ENCODE measurements at regions not wholly inside any gene's neighbourhood (a gene's known extent, or its start where the extent isn't known, plus 50 kb on each side); places are given as distances from the start of the nearest gene placed in this dataset.

DNA sequence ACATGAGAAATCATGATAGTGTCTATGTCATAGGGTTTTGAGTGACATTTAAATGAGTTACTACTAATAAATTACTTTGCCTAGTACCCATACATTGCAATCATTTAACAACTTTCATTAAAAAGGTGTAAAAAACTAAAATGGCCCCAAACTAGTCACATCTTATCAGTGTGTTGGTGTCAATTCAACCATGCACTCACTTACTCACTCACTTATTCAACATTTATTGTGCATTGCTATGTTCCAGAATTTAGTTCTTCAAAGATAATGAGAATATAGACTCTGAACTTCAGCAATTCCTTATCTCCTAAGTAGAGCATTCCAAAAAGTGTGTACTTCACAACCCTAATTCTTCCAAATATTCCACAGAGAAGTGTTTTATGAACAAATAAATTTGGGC is 965.7 kb downstream of the REEP3 start:
- in situ Hi-C loops (cut with MboI; ENCODE audit: low pct_unique_long_range_greater_than_20kb in 2 of 9, low sequenced_read_pairs in 9 of 9, unreplicated experiment in 9 of 9), result no loop called here
- no peak overlapping the region for H3K27ac ChIP-seq
- H3K4me3 ChIP-seq, result no peak overlapping the region
- ATAC-seq (replicated peaks in 6 of 8), result no peak
- H3K4me1 ChIP-seq (replicated peaks in 1 of 2), result peaks cover 0 to 12% of the 10 kb centered on the region in 2 donors

DNA sequence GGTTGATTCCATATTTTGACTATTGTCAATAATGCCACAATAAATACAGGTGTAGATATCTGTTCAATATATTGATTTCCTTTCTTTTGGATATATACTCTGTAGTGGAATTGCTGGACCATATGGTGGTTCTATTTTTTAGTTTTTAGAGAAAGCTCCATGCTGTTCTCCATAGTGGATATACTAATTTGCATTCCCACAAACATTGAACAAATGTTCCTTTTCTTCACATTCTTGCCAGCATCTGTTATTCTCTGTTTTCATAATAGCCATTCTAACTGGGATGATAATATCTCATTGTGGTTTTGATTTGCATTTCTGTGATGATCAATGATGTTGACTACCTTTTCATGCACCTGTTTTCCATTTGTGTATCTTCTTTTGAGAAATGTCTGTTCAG is 973.7 kb downstream of the REEP3 start:
- in situ Hi-C loops (cut with MboI; ENCODE audit: low pct_unique_long_range_greater_than_20kb in 2 of 9, low sequenced_read_pairs in 9 of 9, unreplicated experiment in 9 of 9), result no loop called here
- Histone ChIP-seq H3K4me3 (no peak overlapping the region), H3K27ac (no peak overlapping the region), H3K4me1 (replicated peaks in 1 of 2) (no peaks in the 10 kb centered on the region)
- no peak for ATAC-seq (replicated peaks in 6 of 8)

DNA sequence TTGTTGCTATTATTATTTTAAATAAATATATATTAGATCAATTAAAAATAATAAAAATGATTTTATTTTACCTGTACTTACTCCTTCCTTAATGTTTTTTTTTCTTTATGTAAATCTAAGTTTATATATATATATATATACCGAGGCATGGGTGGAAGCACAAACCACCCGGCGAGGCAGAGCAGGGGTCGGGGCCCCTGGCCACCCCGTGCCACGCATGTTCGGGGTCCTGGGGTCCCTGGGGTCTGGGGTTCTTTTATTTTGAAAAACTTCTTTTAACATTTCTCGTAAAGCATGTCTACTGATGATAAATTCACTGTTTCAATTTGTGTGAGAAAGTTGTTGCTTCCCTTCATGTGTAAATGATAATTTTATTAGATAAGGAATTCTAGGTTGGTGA is 976.1 kb downstream of the REEP3 start:
- H3K4me1 ChIP-seq (replicated peaks in 1 of 2), result peaks cover 0 to 4% of the 10 kb centered on the region in 2 donors
- no peak overlapping the region for H3K27ac ChIP-seq
- no peak for ATAC-seq (replicated peaks in 6 of 8)
- in situ Hi-C loops (cut with MboI; ENCODE audit: low pct_unique_long_range_greater_than_20kb in 2 of 9, low sequenced_read_pairs in 9 of 9, unreplicated experiment in 9 of 9), result no loop called here
- WGBS, 10 experiments, result 17 to 100% (median 83%) methylated on average over 1 to 8 of the region's 8 CpGs; no CpG with 5 or more reads in 1 of the 10 experiments
- no peak overlapping the region for H3K4me3 ChIP-seq

DNA sequence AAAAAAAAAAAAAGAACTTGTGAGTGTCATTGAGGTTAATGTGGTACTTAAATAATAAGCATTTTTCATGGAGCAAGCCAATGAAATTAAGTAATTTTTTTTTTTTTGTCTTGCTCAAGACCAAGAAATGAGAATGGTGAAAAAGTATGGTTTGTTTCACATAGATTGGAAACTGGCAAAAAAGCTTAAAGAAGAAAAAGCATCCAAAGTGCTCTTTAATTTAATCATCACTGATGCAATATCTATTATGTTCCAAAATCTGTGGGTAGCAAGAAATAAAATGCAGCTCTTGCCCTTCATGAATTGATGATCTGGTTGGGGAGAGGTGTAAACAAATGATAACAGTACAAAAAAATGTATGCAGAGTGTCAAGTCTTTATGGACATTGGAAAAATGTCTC is 980.6 kb downstream of the REEP3 start:
- peaks cover 0 to 4% of the 10 kb centered on the region in 2 donors for H3K4me1 ChIP-seq (replicated peaks in 1 of 2)
- in situ Hi-C loops (cut with MboI; ENCODE audit: low pct_unique_long_range_greater_than_20kb in 2 of 9, low sequenced_read_pairs in 9 of 9, unreplicated experiment in 9 of 9), result no loop called here
- no peak for ATAC-seq (replicated peaks in 6 of 8)
- no peak overlapping the region for H3K4me3 ChIP-seq
- no peak overlapping the region for H3K27ac ChIP-seq

DNA sequence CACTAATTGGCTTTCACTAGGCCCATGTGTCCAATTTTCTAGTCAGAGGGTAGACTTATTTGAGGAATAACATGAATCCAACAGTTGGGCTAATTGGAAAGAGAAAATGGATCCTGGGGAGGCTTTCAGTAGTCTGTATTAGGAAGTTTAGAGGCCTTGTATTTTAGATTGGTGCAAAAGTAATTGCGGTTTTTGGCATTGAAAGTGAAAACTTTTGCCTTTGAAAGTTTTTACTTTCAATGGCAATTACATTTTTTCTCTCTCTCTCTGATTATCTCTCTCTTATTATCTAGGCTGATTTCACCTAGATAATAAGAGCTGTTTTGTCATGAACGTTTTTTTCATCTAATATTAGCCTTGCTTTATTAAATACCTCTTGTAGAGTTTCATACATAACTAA is 981.7 kb downstream of the REEP3 start:
- WGBS, 10 experiments, result 0 to 92% (median 71%) methylated on average over 2 of the region's 2 CpGs; no CpG with 5 or more reads in 1 of the 10 experiments
- H3K27ac ChIP-seq, result no peak overlapping the region
- H3K4me1 ChIP-seq (replicated peaks in 1 of 2), result peaks cover 0 to 4% of the 10 kb centered on the region in 2 donors
- H3K4me3 ChIP-seq, result no peak overlapping the region
- no peak for ATAC-seq (replicated peaks in 6 of 8)
- in situ Hi-C loops (cut with MboI; ENCODE audit: low pct_unique_long_range_greater_than_20kb in 2 of 9, low sequenced_read_pairs in 9 of 9, unreplicated experiment in 9 of 9), result no loop called here

DNA sequence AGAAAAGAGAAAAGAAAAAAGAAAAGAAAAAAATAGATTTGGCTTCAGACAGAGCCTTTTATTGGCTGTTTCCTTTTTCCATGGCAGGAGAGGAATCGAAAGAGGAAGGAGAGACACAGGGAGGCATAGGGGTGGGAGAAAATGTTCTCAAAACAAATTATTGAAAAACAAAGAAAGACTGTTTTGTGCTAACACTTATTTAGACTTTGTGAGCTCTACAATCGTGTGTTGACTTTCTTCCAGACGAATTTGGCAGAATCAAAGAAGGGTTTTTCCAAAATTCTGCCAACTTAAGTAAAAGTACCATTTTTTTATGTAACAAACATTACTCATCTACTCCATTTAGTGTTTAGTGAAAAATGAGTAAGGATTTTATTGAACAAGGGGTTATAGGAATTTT is 982.2 kb downstream of the REEP3 start:
- WGBS, 10 experiments, result 8 to 100% (median 80%) methylated on average over 1 to 3 of the region's 3 CpGs
- Histone ChIP-seq H3K27ac (no peak overlapping the region), H3K4me1 (replicated peaks in 1 of 2) (peaks cover 0 to 4% of the 10 kb centered on the region in 2 donors), H3K4me3 (no peak overlapping the region)
- no peak for ATAC-seq (replicated peaks in 6 of 8)
- in situ Hi-C loops (cut with MboI; ENCODE audit: low pct_unique_long_range_greater_than_20kb in 2 of 9, low sequenced_read_pairs in 9 of 9, unreplicated experiment in 9 of 9), result no loop called here

DNA sequence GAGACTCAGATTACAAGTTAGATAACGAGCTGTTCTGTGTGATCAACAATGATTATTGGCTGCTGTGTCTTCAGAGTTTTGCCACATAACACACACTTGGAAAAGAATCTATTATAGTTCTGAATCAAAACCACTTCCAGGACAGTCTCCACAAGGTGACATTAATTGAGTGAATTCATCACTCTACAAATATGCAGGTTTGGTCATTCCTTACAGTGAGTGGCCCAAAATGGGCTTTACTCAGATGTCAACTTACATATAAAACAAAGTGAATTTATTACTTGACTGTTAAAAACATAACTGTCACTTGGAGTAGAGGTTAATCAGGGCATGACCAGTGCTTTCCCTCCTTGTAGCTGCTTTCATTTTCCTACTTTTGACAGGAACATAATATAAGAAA is 984.3 kb downstream of the REEP3 start:
- H3K4me1 ChIP-seq (replicated peaks in 1 of 2), result peaks cover 0 to 4% of the 10 kb centered on the region in 2 donors
- WGBS, 10 experiments, result 0 to 100% (median 80%) methylated on average over 1 of the region's 1 CpG; no CpG with 5 or more reads in 2 of the 10 experiments
- no peak overlapping the region for H3K4me3 ChIP-seq
- in situ Hi-C loops (cut with MboI; ENCODE audit: low pct_unique_long_range_greater_than_20kb in 2 of 9, low sequenced_read_pairs in 9 of 9, unreplicated experiment in 9 of 9), result no loop called here
- no peak for ATAC-seq (replicated peaks in 6 of 8)
- H3K27ac ChIP-seq, result no peak overlapping the region

DNA sequence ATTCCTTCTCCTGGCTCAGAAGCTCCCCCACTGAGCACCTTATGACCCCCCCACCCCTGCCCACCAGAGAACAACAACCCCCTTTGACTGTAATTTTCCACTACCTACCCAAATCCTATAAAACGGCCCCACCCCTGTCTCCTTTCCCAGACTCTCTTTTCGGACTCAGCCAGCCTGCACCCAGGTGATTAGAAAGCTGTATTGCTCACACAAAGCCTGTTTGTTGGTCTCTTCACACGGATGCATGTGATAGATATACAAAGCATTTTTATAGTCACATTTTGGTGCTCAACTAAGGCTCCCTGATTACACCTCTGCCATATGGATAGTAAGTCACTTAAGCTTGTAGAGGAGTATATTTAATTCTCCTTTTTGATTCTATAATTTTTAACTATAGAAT is 985.8 kb downstream of the REEP3 start:
- ATAC-seq (replicated peaks in 6 of 8), result no peak
- Histone ChIP-seq H3K4me1 (replicated peaks in 1 of 2) (no peaks in the 10 kb centered on the region), H3K27ac (no peak overlapping the region), H3K4me3 (no peak overlapping the region)
- WGBS, 10 experiments, result 0 to 90% (median 50%) methylated on average over 1 to 2 of the region's 3 CpGs; no CpG with 5 or more reads in 6 of the 10 experiments
- in situ Hi-C loops (cut with MboI; ENCODE audit: low pct_unique_long_range_greater_than_20kb in 2 of 9, low sequenced_read_pairs in 9 of 9, unreplicated experiment in 9 of 9), result no loop called here

DNA sequence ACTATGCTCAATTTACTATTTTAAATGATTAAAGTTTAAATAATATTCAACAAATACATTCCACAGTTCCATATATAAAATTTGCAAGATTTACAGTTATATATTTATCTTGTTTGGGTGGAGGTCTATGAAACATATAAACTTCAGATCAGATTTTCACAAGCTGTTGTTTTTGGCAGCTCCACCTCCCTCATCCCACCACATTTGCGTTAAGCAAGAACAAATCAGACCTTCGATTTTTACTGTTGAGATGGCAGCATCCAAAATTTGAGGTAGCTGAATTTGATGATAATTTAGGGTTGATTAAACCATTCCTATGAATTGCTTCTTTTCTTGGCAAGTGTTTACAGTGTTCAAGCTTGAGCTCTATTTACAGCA is 986.4 kb downstream of the REEP3 start:
- WGBS, 10 experiments, result 0 to 100% (median 71%) methylated on average over 1 to 2 of the region's 2 CpGs; no CpG with 5 or more reads in 2 of the 10 experiments
- ATAC-seq (replicated peaks in 6 of 8), result no peak
- no peak overlapping the region for H3K27ac ChIP-seq

DNA sequence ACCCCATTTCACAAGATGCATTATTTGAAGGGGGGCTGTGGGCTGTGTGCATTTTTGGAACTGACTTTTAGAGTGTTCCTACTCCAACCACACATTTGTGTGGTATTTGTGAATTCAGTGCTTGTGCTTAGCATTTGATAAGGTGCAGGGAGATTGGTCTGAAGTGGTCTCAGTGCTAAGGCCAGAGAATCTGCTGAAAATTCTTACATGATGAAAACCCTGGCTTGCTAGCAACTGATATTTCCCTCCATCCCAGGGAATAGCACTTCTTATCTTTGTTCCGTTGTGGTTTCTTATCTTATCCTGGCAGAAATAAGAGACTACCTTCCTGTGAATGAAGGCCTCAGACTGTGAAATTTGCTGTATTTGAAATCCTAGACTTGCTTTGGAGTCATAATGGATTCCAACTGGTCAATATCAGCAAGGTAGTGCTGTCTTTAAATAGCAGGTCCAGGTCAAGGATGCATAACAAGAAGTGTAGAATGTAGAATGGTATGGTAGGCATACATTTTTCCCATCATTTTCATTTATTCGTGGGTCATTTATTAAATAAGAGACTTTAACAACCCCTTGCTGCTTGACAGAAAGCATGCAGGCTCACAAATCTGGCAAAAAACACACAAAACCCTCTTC is 986.9 kb downstream of the REEP3 start:
- in situ Hi-C loops (cut with MboI; ENCODE audit: low pct_unique_long_range_greater_than_20kb in 2 of 9, low sequenced_read_pairs in 9 of 9, unreplicated experiment in 9 of 9), result no loop called here
- no peak overlapping the region for H3K4me3 ChIP-seq
- 0 to 100% (median 82%) methylated on average over 1 to 2 of the region's 2 CpGs; no CpG with 5 or more reads in 2 of the 10 experiments for WGBS, 10 experiments
- H3K27ac ChIP-seq, result no peak overlapping the region
- H3K4me1 ChIP-seq (replicated peaks in 1 of 2), result no peaks in the 10 kb centered on the region
- no peak for ATAC-seq (replicated peaks in 6 of 8)

More for the DNA sequence above, 986.4 kb downstream of the REEP3 start:
- no peak overlapping the region for H3K4me3 ChIP-seq
- no peaks in the 10 kb centered on the region for H3K4me1 ChIP-seq (replicated peaks in 1 of 2)
- in situ Hi-C loops (cut with MboI; ENCODE audit: low pct_unique_long_range_greater_than_20kb in 2 of 9, low sequenced_read_pairs in 9 of 9, unreplicated experiment in 9 of 9), result no loop called here

DNA sequence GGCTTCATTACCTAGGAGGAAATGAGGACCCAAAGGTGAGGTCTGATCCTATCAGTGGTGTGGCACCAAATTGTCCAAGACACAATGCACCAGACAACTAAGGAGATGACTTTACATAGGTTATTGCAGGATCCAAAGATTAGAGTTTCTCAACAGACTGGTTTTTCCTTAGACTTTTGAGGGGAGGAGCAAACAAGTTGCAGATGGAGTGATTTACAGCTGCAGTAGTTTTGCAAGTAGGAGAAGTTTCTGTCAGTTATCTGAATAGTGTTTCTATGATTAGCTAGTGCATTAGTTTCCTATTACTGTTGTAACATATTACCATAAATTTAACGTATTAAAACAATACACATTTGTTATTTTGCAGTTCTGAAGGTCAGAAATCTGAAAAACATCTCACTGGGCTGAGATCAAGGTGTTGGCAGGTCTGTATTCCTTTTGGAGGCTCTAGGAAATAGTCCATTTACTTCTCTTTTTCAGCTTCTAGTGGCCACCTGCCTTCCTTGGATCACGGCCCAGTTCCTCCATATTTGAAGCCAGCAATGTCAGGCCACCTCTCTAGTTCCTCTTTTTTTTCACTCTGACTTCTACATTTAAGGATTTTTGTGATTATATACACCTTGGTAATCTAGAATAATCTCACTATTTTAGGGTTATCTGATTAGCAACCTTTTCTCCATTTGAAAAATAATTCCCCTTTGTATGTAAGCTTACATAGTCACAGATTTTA is 994.9 kb downstream of the REEP3 start:
- Histone ChIP-seq H3K4me1 (replicated peaks in 1 of 2) (no peaks in the 10 kb centered on the region), H3K27ac (no peak overlapping the region), H3K4me3 (no peak overlapping the region)
- WGBS, 10 experiments, result 0 to 92% (median 80%) methylated on average over 1 to 2 of the region's 2 CpGs; no CpG with 5 or more reads in 1 of the 10 experiments
- in situ Hi-C loops (cut with MboI; ENCODE audit: low pct_unique_long_range_greater_than_20kb in 2 of 9, low sequenced_read_pairs in 9 of 9, unreplicated experiment in 9 of 9), result no loop called here
- no peak for ATAC-seq (replicated peaks in 6 of 8)

DNA sequence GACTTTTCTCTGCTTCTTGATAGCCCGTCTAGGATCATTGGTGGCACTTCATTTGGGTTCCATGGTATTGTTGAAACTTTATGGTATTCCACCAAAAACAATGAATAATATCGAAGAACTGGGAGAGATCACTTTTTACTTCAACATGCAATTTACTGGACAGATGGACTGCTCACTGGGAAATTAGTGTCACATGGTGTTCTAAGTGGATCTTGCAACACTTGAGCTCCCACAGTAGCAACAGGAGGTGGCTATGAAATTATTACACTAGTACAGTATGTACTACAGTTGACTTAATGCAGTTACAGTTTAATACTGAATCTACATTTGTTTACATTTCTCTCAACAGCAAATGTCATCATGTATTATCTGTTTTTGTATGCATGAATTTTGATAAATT is 997.3 kb downstream of the REEP3 start:
- Histone ChIP-seq H3K4me3 (no peak overlapping the region), H3K4me1 (replicated peaks in 1 of 2) (peaks cover 3 to 6% of the 10 kb centered on the region in 2 donors), H3K27ac (no peak overlapping the region)
- WGBS, 10 experiments, result 17 to 100% (median 80%) methylated on average over 1 to 2 of the region's 2 CpGs; no CpG with 5 or more reads in 2 of the 10 experiments
- in situ Hi-C loops (cut with MboI; ENCODE audit: low pct_unique_long_range_greater_than_20kb in 2 of 9, low sequenced_read_pairs in 9 of 9, unreplicated experiment in 9 of 9), result no loop called here
- ATAC-seq (replicated peaks in 6 of 8), result no peak

DNA sequence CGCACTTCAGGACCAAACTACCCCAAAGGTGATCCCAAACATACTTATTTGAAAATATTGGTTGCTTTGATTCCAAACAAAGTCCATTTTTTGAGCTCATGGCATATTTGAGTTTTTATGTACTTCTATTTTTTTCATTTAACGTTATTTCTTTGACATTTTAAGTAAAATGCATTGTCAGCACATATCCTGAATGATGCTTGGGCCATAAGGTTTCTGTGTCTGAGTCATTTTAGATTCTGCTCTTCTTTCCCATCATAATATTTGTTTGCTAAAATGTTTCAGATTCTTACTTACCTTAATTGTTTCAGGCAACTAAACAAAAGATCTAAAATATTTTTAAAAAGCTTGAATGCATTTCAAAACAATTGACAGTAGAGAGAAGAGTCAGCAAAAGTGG is 998.2 kb downstream of the REEP3 start:
- no peak for ATAC-seq (replicated peaks in 6 of 8)
- in situ Hi-C loops (cut with MboI; ENCODE audit: low pct_unique_long_range_greater_than_20kb in 2 of 9, low sequenced_read_pairs in 9 of 9, unreplicated experiment in 9 of 9), result no loop called here
- H3K4me1 ChIP-seq (replicated peaks in 1 of 2), result peaks cover 3 to 6% of the 10 kb centered on the region in 2 donors
- WGBS, 10 experiments, result 0 to 96% (median 81%) methylated on average over 1 to 2 of the region's 2 CpGs; no CpG with 5 or more reads in 1 of the 10 experiments
- no peak overlapping the region for H3K4me3 ChIP-seq
- no peak overlapping the region for H3K27ac ChIP-seq

DNA sequence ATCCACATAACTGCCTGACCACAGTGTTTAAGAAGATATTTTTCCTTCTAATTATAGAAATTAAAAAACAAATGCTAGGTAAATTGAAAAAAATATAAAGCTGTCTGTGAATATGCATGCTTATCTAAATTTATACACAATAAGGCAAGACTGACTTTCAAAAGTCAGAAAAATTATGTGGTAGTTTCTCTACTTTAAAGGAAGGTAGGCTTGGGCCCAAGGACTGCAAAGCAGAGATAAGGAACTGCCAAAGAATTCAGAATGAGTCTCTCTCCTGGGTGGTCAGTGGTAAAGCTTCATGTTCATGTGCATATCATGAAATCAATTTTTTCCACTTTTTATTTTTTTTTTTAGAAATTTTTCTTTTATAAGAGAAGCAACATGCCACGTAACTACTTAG is 998.6 kb downstream of the REEP3 start:
- H3K27ac ChIP-seq, result no peak overlapping the region
- in situ Hi-C loops (cut with MboI; ENCODE audit: low pct_unique_long_range_greater_than_20kb in 2 of 9, low sequenced_read_pairs in 9 of 9, unreplicated experiment in 9 of 9), result no loop called here
- H3K4me1 ChIP-seq (replicated peaks in 1 of 2), result peaks cover 3 to 6% of the 10 kb centered on the region in 2 donors
- WGBS, 10 experiments, result 0 to 100% (median 85%) methylated on average over 1 of the region's 1 CpG
- no peak overlapping the region for H3K4me3 ChIP-seq
- ATAC-seq (replicated peaks in 6 of 8), result no peak

Data from motor neuron (in vitro differentiated cells).